HEK293 (cell line): ENCODE measurements at regions not wholly inside any gene's neighbourhood (a gene's known extent, or its start where the extent isn't known, plus 50 kb on each side); places are given as distances from the start of the nearest gene placed in this dataset.

Experiments
- CTCF ChIA-PET: fragments of 350-600 bp; formaldehyde crosslinking; extraction: SDS; loops from one replicate; lab custom pipeline; 2021; ENCODE audit warnings: antibody characterized with exemption; lab: Yijun Ruan, JAX
- POLR2A ChIA-PET: fragments of 300-600 bp; formaldehyde crosslinking; extraction: SDS; loops from one replicate; lab custom pipeline; 2020; ENCODE audit warnings: antibody characterized with exemption, inconsistent platforms; lab: Yijun Ruan, JAX
- H3K27ac ChIP-seq: fragments of 200-500 bp; sonication (Bioruptor generic); 2 replicates; pipeline ENCODE4 v1.5.1; 2014; ENCODE audit warnings: low read depth, low read length, control low read depth, inconsistent platforms; ENCODE audit errors: extremely low read depth
- H3K36me3 ChIP-seq, 2 experiments: fragments of 200-500 bp in 1 of 2; sonication (Bioruptor generic) in 1 of 2; 1 replicate in 1 of 2; 2 replicates in 1 of 2; pipeline ENCODE4 v1.5.1; 2014 to 2017; ENCODE audit warnings: inconsistent platforms in 2 of 2, low read length in 2 of 2; ENCODE audit not compliant: control insufficient read depth in 2 of 2, insufficient read depth in 1 of 2
- H3K4me1 ChIP-seq: fragments of 200-500 bp; sonication (Bioruptor generic); 2 replicates; pipeline ENCODE4 v1.5.1; 2014; ENCODE audit warnings: mild to moderate bottlenecking, low read length, inconsistent platforms; ENCODE audit not compliant: control insufficient read depth, insufficient read depth
- H3K4me3 ChIP-seq: 2 replicates; pipeline ENCODE4 v1.5.1; 2011; ENCODE audit warnings: low read depth, mild to moderate bottlenecking, control low read depth, low read length, moderate library complexity
- H3K9me3 ChIP-seq: fragments of 200-500 bp; sonication (Bioruptor generic); 2 replicates; pipeline ENCODE4 v1.5.1; 2014; ENCODE audit warnings: low read depth, low read length, inconsistent platforms; ENCODE audit not compliant: control insufficient read depth, insufficient read depth
- GFI1B ChIP-seq: fragments of 450-650 bp; formaldehyde crosslinking; IDR thresholded peaks from 2 replicates; pipeline ENCODE4 v1.5.1; 2016; ENCODE audit warnings: missing biosample characterization, missing genetic modification characterization
- GLI2 ChIP-seq: fragments of 450-650 bp; formaldehyde crosslinking; IDR thresholded peaks from 2 replicates; pipeline ENCODE4; 2017; ENCODE audit warnings: missing biosample characterization, missing genetic modification characterization, low read depth, borderline replicate concordance
- GLI4 ChIP-seq: fragments of 450-650 bp; formaldehyde crosslinking; IDR thresholded peaks from 2 replicates; pipeline ENCODE4 v1.5.1; 2016; ENCODE audit warnings: missing biosample characterization, missing genetic modification characterization
- GLIS1 ChIP-seq: fragments of 450-650 bp; formaldehyde crosslinking; IDR thresholded peaks from 2 replicates; pipeline ENCODE4 v1.5.1; 2016; ENCODE audit warnings: missing biosample characterization, missing genetic modification characterization
- KLF10 ChIP-seq: fragments of 450-650 bp; IDR thresholded peaks from 2 replicates; pipeline ENCODE4 v1.5.1; 2018; ENCODE audit warnings: missing biosample characterization, mild to moderate bottlenecking, missing genetic modification characterization
- RBAK ChIP-seq: fragments of 450-650 bp; formaldehyde crosslinking; IDR thresholded peaks from 2 replicates; pipeline ENCODE4 v1.5.1; 2016; ENCODE audit warnings: missing biosample characterization, missing genetic modification characterization
- SALL2 ChIP-seq: fragments of 450-650 bp; formaldehyde crosslinking; IDR thresholded peaks from 2 replicates; pipeline ENCODE4 v1.5.0; 2017; ENCODE audit warnings: missing biosample characterization, mild to moderate bottlenecking, missing genetic modification characterization, borderline replicate concordance
- ZNF174 ChIP-seq: fragments of 450-650 bp; formaldehyde crosslinking; IDR thresholded peaks from 2 replicates; pipeline ENCODE4 v1.5.0; 2017; ENCODE audit warnings: missing biosample characterization, mild to moderate bottlenecking, missing genetic modification characterization
- ZNF280C ChIP-seq: fragments of 450-650 bp; formaldehyde crosslinking; IDR thresholded peaks from 2 replicates; pipeline ENCODE4 v1.5.1; 2016; ENCODE audit warnings: missing biosample characterization, missing genetic modification characterization
- ZNF341 ChIP-seq: fragments of 450-650 bp; formaldehyde crosslinking; IDR thresholded peaks from 2 replicates; pipeline ENCODE4; 2016; ENCODE audit warnings: low read depth, missing biosample characterization, missing genetic modification characterization
- ZNF37A ChIP-seq: fragments of 450-650 bp; IDR thresholded peaks from 2 replicates; pipeline ENCODE4 v1.5.1; 2018; ENCODE audit warnings: missing biosample characterization, missing genetic modification characterization
- ZNF391 ChIP-seq: fragments of 450-650 bp; formaldehyde crosslinking; IDR thresholded peaks from 2 replicates; pipeline ENCODE4 v1.5.1; 2016; ENCODE audit warnings: low read depth, missing biosample characterization, missing genetic modification characterization, borderline replicate concordance
- ZNF404 ChIP-seq: fragments of 450-650 bp; formaldehyde crosslinking; IDR thresholded peaks from 2 replicates; pipeline ENCODE4 v1.5.1; 2017; ENCODE audit warnings: missing biosample characterization, missing genetic modification characterization
- ZNF423 ChIP-seq: fragments of 450-650 bp; formaldehyde crosslinking; IDR thresholded peaks from 2 replicates; pipeline ENCODE4 v1.5.1; 2016; ENCODE audit warnings: missing biosample characterization, missing genetic modification characterization
- ZNF529 ChIP-seq: fragments of 450-650 bp; formaldehyde crosslinking; IDR thresholded peaks from 2 replicates; pipeline ENCODE4 v1.5.1; 2017; ENCODE audit warnings: missing genetic modification characterization, missing biosample characterization; ENCODE audit not compliant: insufficient replicate concordance
- ZNF600 ChIP-seq: fragments of 450-650 bp; formaldehyde crosslinking; IDR thresholded peaks from 2 replicates; pipeline ENCODE4 v1.5.1; 2016; ENCODE audit warnings: missing biosample characterization, missing genetic modification characterization
- ZNF621 ChIP-seq: fragments of 450-650 bp; formaldehyde crosslinking; IDR thresholded peaks from 2 replicates; pipeline ENCODE4 v1.5.1; 2017; ENCODE audit warnings: missing biosample characterization, missing genetic modification characterization
- ZNF623 ChIP-seq: fragments of 450-650 bp; formaldehyde crosslinking; IDR thresholded peaks from 2 replicates; pipeline ENCODE4 v1.5.1; 2016; ENCODE audit warnings: missing biosample characterization, missing genetic modification characterization
- ZNF843 ChIP-seq: fragments of 450-650 bp; formaldehyde crosslinking; IDR thresholded peaks from 2 replicates; pipeline ENCODE4 v1.5.1; 2016; ENCODE audit warnings: missing biosample characterization, missing genetic modification characterization
- TF ChIP-seq, protein P1 (sequence below): fragments of 450-650 bp; formaldehyde crosslinking; IDR thresholded peaks from 2 replicates; pipeline ENCODE4 v1.5.1; 2016; ENCODE audit warnings: missing biosample characterization, missing genetic modification characterization
- TF ChIP-seq, protein P2 (sequence below): fragments of 450-650 bp; formaldehyde crosslinking; IDR thresholded peaks from 2 replicates; pipeline ENCODE4 v1.5.1; 2016; ENCODE audit warnings: missing biosample characterization, missing genetic modification characterization, borderline replicate concordance
- TF ChIP-seq, protein P3 (sequence below): IDR thresholded peaks from 2 replicates; pipeline ENCODE4 v1.6.1; 2011; ENCODE audit warnings: mild to moderate bottlenecking, low read depth, low read length, borderline replicate concordance
- TF ChIP-seq, protein P4 (sequence below): fragments of 450-650 bp; formaldehyde crosslinking; IDR thresholded peaks from 2 replicates; pipeline ENCODE4; 2016; ENCODE audit warnings: missing biosample characterization, missing genetic modification characterization
- TF ChIP-seq, protein P5 (sequence below): fragments of 450-650 bp; formaldehyde crosslinking; conservative IDR thresholded peaks from 2 replicates; pipeline ENCODE4 v1.5.1; 2016; ENCODE audit warnings: low read depth, missing biosample characterization, missing genetic modification characterization

GRCh38 chr5:117183326-117183725 is 608.7 kb upstream of the SEMA6A start:
- H3K9me3 ChIP-seq, result no peaks in the 10 kb centered on the region
- TF ChIP-seq ZNF391 (tag by site-specific recombination), result no peak
- no peak for TF ChIP-seq GFI1B (tag by site-specific recombination)
- TF ChIP-seq, protein P1, sequence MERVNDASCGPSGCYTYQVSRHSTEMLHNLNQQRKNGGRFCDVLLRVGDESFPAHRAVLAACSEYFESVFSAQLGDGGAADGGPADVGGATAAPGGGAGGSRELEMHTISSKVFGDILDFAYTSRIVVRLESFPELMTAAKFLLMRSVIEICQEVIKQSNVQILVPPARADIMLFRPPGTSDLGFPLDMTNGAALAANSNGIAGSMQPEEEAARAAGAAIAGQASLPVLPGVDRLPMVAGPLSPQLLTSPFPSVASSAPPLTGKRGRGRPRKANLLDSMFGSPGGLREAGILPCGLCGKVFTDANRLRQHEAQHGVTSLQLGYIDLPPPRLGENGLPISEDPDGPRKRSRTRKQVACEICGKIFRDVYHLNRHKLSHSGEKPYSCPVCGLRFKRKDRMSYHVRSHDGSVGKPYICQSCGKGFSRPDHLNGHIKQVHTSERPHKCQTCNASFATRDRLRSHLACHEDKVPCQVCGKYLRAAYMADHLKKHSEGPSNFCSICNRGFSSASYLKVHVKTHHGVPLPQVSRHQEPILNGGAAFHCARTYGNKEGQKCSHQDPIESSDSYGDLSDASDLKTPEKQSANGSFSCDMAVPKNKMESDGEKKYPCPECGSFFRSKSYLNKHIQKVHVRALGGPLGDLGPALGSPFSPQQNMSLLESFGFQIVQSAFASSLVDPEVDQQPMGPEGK, result no peak
- TF ChIP-seq ZNF621, result no peak
- no peak for TF ChIP-seq ZNF174 (tag by site-specific recombination)
- TF ChIP-seq ZNF341, result no peak
- TF ChIP-seq, protein P2, sequence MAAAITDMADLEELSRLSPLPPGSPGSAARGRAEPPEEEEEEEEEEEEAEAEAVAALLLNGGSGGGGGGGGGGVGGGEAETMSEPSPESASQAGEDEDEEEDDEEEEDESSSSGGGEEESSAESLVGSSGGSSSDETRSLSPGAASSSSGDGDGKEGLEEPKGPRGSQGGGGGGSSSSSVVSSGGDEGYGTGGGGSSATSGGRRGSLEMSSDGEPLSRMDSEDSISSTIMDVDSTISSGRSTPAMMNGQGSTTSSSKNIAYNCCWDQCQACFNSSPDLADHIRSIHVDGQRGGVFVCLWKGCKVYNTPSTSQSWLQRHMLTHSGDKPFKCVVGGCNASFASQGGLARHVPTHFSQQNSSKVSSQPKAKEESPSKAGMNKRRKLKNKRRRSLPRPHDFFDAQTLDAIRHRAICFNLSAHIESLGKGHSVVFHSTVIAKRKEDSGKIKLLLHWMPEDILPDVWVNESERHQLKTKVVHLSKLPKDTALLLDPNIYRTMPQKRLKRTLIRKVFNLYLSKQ (tag by site-specific recombination), result no peak
- TF ChIP-seq ZNF529 (tag by site-specific recombination), result no peak
- no peak for TF ChIP-seq ZNF423
- no peak for TF ChIP-seq GLIS1
- TF ChIP-seq KLF10 (tag by site-specific recombination), result no peak
- TF ChIP-seq GLI4, result no peak
- H3K27ac ChIP-seq, result no peak overlapping the region
- ChIA-PET CTCF (no interaction called here), POLR2A (no interaction called here)
- H3K4me1 ChIP-seq, result no peaks in the 10 kb centered on the region
- H3K4me3 ChIP-seq, result no peak overlapping the region
- no peaks in the 10 kb centered on the region for H3K36me3 ChIP-seq

GRCh38 chr5:117182104-117182503 is 607.5 kb upstream of the SEMA6A start:
- POLR2A ChIA-PET, result no interaction called here
- no peaks in the 10 kb centered on the region for H3K36me3 ChIP-seq
- no peaks in the 10 kb centered on the region for H3K9me3 ChIP-seq
- no peak overlapping the region for H3K27ac ChIP-seq
- CTCF ChIA-PET, result no interaction called here
- no peak overlapping the region for H3K4me3 ChIP-seq
- no peaks in the 10 kb centered on the region for H3K4me1 ChIP-seq
- TF ChIP-seq ZNF843 (tag by site-specific recombination) (no peak), RBAK (tag by site-specific recombination) (no peak), ZNF404 (tag by site-specific recombination) (no peak), SALL2 (no peak), ZNF623 (no peak), ZNF280C (tag by site-specific recombination) (no peak), ZNF600 (tag by site-specific recombination) (no peak), GLI2 (tag by site-specific recombination) (no peak), ZNF37A (tag by site-specific recombination) (no peak)
- TF ChIP-seq, protein P3, sequence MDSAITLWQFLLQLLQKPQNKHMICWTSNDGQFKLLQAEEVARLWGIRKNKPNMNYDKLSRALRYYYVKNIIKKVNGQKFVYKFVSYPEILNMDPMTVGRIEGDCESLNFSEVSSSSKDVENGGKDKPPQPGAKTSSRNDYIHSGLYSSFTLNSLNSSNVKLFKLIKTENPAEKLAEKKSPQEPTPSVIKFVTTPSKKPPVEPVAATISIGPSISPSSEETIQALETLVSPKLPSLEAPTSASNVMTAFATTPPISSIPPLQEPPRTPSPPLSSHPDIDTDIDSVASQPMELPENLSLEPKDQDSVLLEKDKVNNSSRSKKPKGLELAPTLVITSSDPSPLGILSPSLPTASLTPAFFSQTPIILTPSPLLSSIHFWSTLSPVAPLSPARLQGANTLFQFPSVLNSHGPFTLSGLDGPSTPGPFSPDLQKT, result no peak
- TF ChIP-seq, protein P4, sequence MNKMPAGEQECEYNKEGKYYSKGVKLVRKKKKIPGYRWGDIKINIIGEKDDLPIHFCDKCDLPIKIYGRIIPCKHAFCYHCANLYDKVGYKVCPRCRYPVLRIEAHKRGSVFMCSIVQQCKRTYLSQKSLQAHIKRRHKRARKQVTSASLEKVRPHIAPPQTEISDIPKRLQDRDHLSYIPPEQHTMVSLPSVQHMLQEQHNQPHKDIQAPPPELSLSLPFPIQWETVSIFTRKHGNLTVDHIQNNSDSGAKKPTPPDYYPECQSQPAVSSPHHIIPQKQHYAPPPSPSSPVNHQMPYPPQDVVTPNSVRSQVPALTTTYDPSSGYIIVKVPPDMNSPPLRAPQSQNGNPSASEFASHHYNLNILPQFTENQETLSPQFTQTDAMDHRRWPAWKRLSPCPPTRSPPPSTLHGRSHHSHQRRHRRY (tag by site-specific recombination), result no peak
- TF ChIP-seq, protein P5, sequence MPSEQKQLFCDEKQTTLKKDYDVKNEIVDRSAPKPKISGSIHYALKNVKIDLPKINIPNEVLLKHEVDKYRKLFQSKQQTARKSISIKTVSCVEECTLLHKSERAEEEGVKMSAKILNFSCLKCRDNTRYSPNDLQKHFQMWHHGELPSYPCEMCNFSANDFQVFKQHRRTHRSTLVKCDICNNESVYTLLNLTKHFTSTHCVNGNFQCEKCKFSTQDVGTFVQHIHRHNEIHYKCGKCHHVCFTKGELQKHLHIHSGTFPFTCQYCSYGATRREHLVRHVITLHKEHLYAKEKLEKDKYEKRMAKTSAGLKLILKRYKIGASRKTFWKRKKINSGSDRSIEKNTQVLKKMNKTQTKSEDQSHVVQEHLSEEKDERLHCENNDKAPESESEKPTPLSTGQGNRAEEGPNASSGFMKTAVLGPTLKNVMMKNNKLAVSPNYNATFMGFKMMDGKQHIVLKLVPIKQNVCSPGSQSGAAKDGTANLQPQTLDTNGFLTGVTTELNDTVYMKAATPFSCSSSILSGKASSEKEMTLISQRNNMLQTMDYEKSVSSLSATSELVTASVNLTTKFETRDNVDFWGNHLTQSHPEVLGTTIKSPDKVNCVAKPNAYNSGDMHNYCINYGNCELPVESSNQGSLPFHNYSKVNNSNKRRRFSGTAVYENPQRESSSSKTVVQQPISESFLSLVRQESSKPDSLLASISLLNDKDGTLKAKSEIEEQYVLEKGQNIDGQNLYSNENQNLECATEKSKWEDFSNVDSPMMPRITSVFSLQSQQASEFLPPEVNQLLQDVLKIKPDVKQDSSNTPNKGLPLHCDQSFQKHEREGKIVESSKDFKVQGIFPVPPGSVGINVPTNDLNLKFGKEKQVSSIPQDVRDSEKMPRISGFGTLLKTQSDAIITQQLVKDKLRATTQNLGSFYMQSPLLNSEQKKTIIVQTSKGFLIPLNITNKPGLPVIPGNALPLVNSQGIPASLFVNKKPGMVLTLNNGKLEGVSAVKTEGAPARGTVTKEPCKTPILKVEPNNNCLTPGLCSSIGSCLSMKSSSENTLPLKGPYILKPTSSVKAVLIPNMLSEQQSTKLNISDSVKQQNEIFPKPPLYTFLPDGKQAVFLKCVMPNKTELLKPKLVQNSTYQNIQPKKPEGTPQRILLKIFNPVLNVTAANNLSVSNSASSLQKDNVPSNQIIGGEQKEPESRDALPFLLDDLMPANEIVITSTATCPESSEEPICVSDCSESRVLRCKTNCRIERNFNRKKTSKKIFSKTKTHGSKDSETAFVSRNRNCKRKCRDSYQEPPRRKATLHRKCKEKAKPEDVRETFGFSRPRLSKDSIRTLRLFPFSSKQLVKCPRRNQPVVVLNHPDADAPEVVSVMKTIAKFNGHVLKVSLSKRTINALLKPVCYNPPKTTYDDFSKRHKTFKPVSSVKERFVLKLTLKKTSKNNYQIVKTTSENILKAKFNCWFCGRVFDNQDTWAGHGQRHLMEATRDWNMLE (tag by site-specific recombination), result no peak
